ENCODE measurements at regions not wholly inside any gene's neighbourhood (a gene's known extent, or its start where the extent isn't known, plus 50 kb on each side); places are given as distances from the start of the nearest gene placed in this dataset.

DNA sequence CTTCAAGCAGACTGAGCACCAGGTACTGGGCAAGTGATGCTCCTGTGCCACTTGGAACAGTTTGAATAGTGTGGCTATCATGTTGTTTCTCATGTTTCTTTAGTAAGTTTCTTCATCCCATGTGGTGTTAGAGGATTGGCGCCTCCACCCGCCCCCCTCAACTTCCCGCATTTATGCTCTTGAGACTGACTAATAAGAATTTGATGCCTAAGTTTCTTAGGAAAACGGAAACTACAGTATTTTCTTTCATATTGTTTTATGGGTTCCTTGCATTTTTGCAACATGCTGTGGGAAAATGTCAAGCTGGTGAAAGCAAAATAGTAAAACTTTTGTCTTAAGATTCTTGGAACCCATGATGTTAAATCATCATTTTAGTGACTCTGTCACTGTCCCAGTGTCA, 101.2 kb upstream of the SLC4A4 start:
- TF ChIP-seq, protein P1, sequence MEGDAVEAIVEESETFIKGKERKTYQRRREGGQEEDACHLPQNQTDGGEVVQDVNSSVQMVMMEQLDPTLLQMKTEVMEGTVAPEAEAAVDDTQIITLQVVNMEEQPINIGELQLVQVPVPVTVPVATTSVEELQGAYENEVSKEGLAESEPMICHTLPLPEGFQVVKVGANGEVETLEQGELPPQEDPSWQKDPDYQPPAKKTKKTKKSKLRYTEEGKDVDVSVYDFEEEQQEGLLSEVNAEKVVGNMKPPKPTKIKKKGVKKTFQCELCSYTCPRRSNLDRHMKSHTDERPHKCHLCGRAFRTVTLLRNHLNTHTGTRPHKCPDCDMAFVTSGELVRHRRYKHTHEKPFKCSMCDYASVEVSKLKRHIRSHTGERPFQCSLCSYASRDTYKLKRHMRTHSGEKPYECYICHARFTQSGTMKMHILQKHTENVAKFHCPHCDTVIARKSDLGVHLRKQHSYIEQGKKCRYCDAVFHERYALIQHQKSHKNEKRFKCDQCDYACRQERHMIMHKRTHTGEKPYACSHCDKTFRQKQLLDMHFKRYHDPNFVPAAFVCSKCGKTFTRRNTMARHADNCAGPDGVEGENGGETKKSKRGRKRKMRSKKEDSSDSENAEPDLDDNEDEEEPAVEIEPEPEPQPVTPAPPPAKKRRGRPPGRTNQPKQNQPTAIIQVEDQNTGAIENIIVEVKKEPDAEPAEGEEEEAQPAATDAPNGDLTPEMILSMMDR (conservative IDR thresholded peaks at IDR 0.05 in 1 of 2, IDR thresholded peaks at IDR 0.05 in 1 of 2; ENCODE audit: extremely low read depth in 1 of 2, insufficient read depth in 1 of 2, low read depth in 1 of 2, low read length in 2 of 2): no peak
- no peak for TF ChIP-seq EZH2 (IDR thresholded peaks at IDR 0.05; ENCODE audit: borderline replicate concordance, low read length)

Data from mammary epithelial cell (primary cell).